ENCODE measurements at regions not wholly inside any gene's neighbourhood (a gene's known extent, or its start where the extent isn't known, plus 50 kb on each side); places are given as distances from the start of the nearest gene placed in this dataset.
"Not testable (repeated sequence)": the region's sequence is repeated elsewhere in the genome, so short reads cannot be mapped to it uniquely, and the experiment has no call there.

DNA sequence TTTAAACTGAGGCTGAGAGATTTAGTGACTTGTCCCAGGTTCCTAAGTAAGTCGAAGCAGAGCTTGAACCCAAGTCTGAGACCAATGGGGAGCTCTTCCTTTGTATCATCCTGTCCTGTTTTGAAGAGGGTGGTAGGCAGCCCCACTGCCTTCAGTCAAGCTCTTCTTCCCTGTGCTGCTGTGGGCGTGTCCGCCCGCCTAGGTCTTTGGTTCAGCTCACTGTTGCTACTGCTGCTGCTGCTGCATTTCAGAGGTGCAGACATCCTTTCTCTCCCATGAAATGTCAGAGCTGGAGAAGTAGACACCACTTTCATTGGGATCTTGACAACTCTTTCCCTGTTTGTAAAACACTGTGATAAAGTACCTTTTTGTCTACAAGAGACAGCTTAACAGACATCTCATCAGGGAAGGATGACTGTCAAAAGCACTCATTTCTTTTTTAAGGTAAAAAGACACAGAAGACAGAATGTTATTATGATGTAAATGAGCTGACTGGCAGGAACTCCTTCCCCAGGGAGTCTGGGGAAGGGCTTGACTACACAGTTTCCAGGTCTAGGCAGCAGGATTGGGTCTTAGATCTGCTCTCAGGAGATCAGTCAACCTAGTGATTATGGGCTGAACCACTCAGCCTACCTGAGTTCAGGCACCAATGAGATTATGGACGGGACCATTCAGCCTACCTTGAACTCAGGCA is 91.7 kb upstream of the TRIB2 start:
- Histone ChIP-seq H3K4me2 (ENCODE audit: insufficient read depth, low read length) (no peak overlapping the region), H3K79me2 (ENCODE audit: insufficient read depth, low read length) (no peaks in the 10 kb centered on the region), H3K36me3 (ENCODE audit: insufficient read depth, low read length) (no peaks in the 10 kb centered on the region), H2AFZ (ENCODE audit: low read length) (no peak overlapping the region), H3K4me1 (ENCODE audit: insufficient read depth, low read length) (peaks cover 6% of the 10 kb centered on the region), H4K20me1 (ENCODE audit: insufficient read depth, low read length) (no peaks in the 10 kb centered on the region), H3K4me3 (ENCODE audit: insufficient read depth, low read length) (no peak overlapping the region), H3K27ac (ENCODE audit: low read depth, low read length) (no peak overlapping the region), H3K27me3 (ENCODE audit: insufficient read depth, low read length) (no peaks in the 10 kb centered on the region), H3K9me3 (ENCODE audit: low read depth, low read length) (no peaks in the 10 kb centered on the region)
- DNase-seq (ENCODE audit: insufficient read length, low spot score, missing footprints), result no peak
- TF ChIP-seq, protein P1, sequence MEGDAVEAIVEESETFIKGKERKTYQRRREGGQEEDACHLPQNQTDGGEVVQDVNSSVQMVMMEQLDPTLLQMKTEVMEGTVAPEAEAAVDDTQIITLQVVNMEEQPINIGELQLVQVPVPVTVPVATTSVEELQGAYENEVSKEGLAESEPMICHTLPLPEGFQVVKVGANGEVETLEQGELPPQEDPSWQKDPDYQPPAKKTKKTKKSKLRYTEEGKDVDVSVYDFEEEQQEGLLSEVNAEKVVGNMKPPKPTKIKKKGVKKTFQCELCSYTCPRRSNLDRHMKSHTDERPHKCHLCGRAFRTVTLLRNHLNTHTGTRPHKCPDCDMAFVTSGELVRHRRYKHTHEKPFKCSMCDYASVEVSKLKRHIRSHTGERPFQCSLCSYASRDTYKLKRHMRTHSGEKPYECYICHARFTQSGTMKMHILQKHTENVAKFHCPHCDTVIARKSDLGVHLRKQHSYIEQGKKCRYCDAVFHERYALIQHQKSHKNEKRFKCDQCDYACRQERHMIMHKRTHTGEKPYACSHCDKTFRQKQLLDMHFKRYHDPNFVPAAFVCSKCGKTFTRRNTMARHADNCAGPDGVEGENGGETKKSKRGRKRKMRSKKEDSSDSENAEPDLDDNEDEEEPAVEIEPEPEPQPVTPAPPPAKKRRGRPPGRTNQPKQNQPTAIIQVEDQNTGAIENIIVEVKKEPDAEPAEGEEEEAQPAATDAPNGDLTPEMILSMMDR (IDR thresholded peaks at IDR 0.05; ENCODE audit: extremely low read depth, low read depth, low read length), result no peak

GRCh38 chr2:12628541-12628940 is 88.2 kb upstream of the TRIB2 start:
- not testable (repeated sequence) for H3K4me3 ChIP-seq (ENCODE audit: insufficient read depth, low read length); H3K9me3 ChIP-seq (ENCODE audit: low read depth, low read length); H4K20me1 ChIP-seq (ENCODE audit: insufficient read depth, low read length); H3K4me1 ChIP-seq (ENCODE audit: insufficient read depth, low read length); DNase-seq (ENCODE audit: insufficient read length, low spot score, missing footprints); H3K4me2 ChIP-seq (ENCODE audit: insufficient read depth, low read length); H3K79me2 ChIP-seq (ENCODE audit: insufficient read depth, low read length); H3K27me3 ChIP-seq (ENCODE audit: insufficient read depth, low read length); H3K36me3 ChIP-seq (ENCODE audit: insufficient read depth, low read length); H2AFZ ChIP-seq (ENCODE audit: low read length); H3K27ac ChIP-seq (ENCODE audit: low read depth, low read length)

DNA sequence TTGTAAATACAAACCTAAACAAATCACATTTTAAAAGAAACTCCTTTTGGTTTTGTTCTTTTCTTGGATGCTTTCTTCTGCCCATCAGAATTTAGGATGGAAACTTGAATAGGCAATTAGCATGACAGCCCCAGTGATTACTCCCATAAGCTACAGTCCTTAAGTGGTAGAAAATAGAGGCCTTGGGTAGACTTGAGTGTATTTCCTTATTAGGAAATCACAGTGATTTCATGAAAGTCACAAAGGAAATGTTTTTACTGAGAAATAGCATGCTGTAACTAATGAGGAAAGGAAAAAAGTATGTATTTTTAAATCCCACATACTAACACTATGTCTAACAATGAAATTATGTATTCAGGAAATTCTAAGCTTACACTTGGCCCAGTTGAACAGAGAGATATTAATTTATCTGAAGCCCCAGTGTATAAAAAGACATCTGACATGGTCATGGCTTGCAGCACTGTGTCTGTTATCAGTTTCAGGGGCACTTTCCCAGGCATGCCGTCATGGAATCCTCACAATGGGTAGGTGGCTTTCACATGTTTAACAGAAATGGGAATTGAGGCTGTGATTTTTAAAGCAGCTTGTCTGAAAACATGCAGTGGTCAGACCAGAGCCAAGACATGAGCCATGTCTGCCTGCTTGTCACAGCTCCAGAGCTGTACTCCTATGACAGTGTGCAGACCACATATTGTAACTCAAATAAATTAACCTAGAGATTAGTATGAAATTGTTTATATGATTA is 79.7 kb upstream of the TRIB2 start:
- Histone ChIP-seq H3K27me3 (ENCODE audit: insufficient read depth, low read length) (no peaks in the 10 kb centered on the region), H3K79me2 (ENCODE audit: insufficient read depth, low read length) (no peaks in the 10 kb centered on the region), H3K4me3 (ENCODE audit: insufficient read depth, low read length) (no peak overlapping the region), H3K4me1 (ENCODE audit: insufficient read depth, low read length) (peaks cover 3% of the 10 kb centered on the region), H3K27ac (ENCODE audit: low read depth, low read length) (no peak overlapping the region), H3K9me3 (ENCODE audit: low read depth, low read length) (no peaks in the 10 kb centered on the region), H4K20me1 (ENCODE audit: insufficient read depth, low read length) (no peaks in the 10 kb centered on the region), H2AFZ (ENCODE audit: low read length) (peak overlapping the region; percentile 17), H3K4me2 (ENCODE audit: insufficient read depth, low read length) (no peak overlapping the region), H3K36me3 (ENCODE audit: insufficient read depth, low read length) (no peaks in the 10 kb centered on the region)
- DNase-seq (ENCODE audit: insufficient read length, low spot score, missing footprints), result no peak
- TF ChIP-seq, protein P1 (IDR thresholded peaks at IDR 0.05; ENCODE audit: extremely low read depth, low read depth, low read length), result no peak

GRCh38 chr2:12637754-12638153 is 79.0 kb upstream of the TRIB2 start:
- H2AFZ ChIP-seq (ENCODE audit: low read length), result no peak overlapping the region
- no peaks in the 10 kb centered on the region for H4K20me1 ChIP-seq (ENCODE audit: insufficient read depth, low read length)
- H3K79me2 ChIP-seq (ENCODE audit: insufficient read depth, low read length), result no peaks in the 10 kb centered on the region
- peaks cover 3% of the 10 kb centered on the region for H3K4me1 ChIP-seq (ENCODE audit: insufficient read depth, low read length)
- H3K36me3 ChIP-seq (ENCODE audit: insufficient read depth, low read length), result no peaks in the 10 kb centered on the region
- TF ChIP-seq, protein P1 (IDR thresholded peaks at IDR 0.05; ENCODE audit: extremely low read depth, low read depth, low read length), result no peak
- H3K4me3 ChIP-seq (ENCODE audit: insufficient read depth, low read length), result no peak overlapping the region
- H3K9me3 ChIP-seq (ENCODE audit: low read depth, low read length), result no peaks in the 10 kb centered on the region
- H3K27ac ChIP-seq (ENCODE audit: low read depth, low read length), result no peak overlapping the region
- no peak overlapping the region for H3K4me2 ChIP-seq (ENCODE audit: insufficient read depth, low read length)
- H3K27me3 ChIP-seq (ENCODE audit: insufficient read depth, low read length), result no peaks in the 10 kb centered on the region
- DNase-seq (ENCODE audit: insufficient read length, low spot score, missing footprints), result no peak
